Bone marrow (tissue), 2 donors: ENCODE measurements at regions not wholly inside any gene's neighbourhood (a gene's known extent, or its start where the extent isn't known, plus 50 kb on each side); places are given as distances from the start of the nearest gene placed in this dataset.
"Not testable (repeated sequence)": the region's sequence is repeated elsewhere in the genome, so short reads cannot be mapped to it uniquely, and the experiment has no call there.

Source experiments
- DNase-seq, 2 donors: peaks; one replicate each; lab custom pipeline; 2025; lab: John Stamatoyannopoulos, UW

DNA sequence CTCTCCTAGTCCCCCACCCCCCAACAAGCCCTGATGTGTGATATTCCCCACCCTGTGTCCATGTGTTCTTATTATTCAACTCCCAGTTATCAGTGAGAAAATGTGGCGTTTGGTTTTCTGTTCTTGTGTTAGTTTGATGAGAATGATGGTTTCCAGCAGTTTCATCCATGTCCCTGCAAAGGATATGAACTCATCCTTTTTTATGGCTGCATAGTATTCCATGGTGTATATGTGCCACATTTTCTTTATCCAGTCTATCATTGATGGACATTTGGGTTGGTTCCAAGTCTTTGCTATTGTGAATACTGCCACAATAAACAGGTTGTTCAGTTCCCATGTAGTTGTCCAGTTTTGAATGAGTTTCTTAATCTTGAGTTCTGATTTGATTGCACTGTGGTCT, 1006.1 kb upstream of the MIR17HG start:
- DNase-seq, result not testable (repeated sequence)

- DNase-seq, result not testable (repeated sequence)
These were observed 998.9 kb upstream of the MIR17HG start for GRCh38 chr13:90348477-90349136.

DNA sequence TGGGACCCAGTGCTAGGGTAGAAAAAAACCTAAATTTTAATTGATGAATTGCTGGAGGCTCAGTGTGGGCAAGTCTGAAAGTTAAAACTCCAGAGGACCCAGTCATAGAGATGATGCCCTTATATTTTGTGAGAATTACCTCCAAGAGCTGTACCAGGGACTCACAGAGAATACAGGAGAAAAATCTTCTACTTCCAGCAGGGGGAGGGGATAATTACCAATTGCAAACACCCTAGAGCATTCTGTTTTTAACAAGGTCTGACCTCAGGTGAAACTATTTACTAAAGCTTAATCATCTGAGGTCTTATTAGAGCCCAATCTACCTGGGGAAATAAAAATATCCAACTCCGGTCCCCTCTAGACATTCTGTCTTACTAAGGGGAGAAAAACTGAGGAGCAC, 994.7 kb upstream of the MIR17HG start:
- DNase-seq, result no peak

GRCh38 chr13:90355162-90355751, 992.2 kb upstream of the MIR17HG start:
- no peak for DNase-seq

DNA sequence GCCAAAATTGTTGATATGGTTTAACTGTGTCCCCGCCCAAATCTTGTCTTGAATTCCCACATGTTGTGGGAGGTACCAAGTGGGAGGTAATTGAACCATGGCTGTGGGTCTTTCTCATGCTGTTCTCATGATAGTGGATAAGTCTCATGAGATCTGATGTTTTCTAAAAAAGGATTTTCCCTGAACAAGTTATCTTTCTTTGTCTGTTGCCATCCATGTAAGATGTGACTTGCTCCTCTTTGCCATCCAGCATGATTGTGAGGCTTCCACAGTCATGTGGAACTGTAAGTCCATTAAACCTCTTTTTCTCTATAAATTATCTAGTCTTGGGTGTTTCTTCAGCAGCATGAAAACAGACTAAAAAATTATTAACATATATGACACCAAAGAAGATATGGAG, 986.7 kb upstream of the MIR17HG start:
- DNase-seq, result no peak

- DNase-seq, result no peak
These were observed 984.8 kb upstream of the MIR17HG start for GRCh38 chr13:90362707-90363106.

- DNase-seq, result no peak
These were observed 982.4 kb upstream of the MIR17HG start for GRCh38 chr13:90365130-90365529.

DNA sequence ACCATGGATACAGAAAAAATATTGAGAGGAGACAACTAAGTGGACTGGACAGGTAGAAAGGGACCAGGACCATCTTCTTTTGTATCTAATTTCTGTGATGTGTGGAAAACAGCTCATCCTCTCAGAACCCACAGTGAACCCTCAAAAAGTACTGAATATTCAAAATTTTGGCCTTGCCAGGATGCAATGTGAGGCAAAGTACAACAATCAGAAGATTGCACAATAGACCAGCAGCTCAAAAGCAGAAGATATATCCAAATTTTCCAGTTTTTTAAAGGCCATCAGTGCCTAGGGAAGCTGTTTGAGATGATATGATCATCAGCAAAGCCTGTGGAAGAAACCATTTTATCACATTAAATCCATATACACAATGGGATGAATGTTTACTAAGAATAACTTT, 973.3 kb upstream of the MIR17HG start:
- no peak for DNase-seq

DNA sequence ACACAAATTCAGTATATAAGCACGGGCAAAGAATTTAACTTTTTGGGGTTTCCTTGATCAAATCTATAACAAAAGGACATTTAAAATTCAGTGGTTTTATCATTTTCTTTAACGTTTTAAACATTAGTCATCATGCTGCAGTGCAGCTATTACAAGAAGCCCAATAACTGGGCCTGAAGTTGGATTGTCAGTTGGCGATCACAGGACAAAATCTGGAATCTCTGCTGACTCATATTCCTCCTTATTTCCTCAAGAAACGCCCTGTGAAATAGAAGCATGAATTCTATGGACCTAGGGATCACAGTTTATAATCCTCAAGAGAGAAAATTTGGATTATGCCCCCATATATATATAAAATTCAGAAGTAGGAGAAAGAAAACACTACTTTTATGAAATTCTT, 971.6 kb upstream of the MIR17HG start:
- DNase-seq, result no peak

DNA sequence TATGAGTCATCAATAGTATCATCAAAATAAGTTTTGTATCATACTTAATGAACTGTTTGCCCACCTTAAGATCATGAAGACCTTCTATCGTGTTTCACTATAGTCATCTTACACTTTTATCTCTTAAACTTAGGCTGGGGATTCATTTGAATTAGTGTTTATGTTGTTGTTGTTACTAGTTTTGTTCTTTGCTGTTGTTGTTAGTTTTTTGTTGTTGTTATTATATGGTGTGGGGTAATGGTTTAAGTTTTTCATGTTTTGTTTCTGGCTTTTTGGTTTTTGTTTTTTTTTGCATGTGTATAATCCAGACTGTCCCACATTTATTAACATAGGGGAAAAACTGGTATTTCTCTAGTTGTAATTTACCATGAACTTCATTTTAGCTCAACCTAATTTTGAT, 965.1 kb upstream of the MIR17HG start:
- DNase-seq, result no peak

GRCh38 chr13:90385781-90386489, 961.6 kb upstream of the MIR17HG start:
- DNase-seq, result no peak

DNA sequence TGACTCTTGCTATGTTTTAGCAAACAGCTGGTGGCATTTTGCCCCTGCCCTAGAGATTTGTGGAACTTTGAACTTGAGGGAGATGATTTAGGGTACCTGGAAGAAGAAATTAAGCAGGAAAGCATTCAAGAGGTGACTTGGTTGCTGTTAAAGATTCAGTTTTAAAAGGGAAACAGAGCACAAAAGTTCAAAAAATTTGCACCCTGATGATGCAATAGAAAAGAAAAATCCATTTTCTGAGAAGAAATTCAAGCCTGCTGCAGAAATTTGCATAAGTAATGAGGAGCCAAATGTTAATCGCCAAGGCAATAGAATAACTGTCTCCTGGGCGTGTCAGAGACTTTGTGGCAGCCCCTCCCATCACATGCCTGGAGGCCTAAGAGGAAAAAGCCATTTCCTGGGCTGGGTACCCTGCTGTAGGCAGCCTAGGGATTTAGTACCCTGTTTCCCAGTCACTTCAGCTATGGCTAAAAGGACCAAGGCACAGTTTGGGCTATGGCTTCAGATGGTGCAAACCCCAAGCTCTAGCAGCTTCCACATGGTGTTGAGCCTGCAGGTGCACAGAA, 958.5 kb upstream of the MIR17HG start:
- DNase-seq, result no peak

DNA sequence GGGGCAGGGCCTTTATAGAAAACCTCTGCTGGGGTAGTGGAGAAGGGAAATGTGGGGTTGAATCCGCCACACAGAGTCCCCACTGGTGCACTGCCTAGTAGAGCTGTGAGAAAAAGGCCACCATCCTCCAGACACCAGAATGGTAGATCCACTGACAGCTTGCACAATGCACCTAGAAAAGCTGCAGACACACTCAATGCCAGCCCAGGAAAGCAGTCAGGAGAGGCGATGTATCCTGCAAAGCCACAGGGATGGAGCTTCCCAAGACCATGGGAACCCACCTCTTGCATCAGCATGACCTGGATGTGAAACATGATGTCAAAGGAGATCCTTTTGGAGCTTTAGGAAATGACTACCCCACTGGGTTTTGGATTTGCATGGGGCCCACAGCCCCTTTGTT, 958.0 kb upstream of the MIR17HG start:
- no peak for DNase-seq

DNA sequence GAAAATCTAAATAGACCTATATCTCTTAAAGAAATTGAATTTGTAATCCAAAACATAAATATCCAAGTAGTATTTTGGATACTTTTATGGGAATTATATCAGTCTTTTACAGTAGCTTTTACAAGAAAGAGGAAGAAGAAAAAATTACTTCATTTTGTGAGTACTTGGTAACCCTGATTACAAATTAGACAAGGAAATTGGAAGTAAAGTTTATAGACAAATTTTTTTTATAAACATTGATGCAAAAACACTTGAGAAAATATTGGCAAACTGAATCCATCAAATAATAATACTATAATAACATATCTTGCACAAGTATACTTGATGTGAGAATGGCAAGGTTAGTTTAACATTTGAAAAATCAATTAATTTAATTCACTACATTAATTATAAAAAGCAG, 954.1 kb upstream of the MIR17HG start:
- no peak for DNase-seq

GRCh38 chr13:90395348-90395747, 952.1 kb upstream of the MIR17HG start:
- DNase-seq, result no peak

DNA sequence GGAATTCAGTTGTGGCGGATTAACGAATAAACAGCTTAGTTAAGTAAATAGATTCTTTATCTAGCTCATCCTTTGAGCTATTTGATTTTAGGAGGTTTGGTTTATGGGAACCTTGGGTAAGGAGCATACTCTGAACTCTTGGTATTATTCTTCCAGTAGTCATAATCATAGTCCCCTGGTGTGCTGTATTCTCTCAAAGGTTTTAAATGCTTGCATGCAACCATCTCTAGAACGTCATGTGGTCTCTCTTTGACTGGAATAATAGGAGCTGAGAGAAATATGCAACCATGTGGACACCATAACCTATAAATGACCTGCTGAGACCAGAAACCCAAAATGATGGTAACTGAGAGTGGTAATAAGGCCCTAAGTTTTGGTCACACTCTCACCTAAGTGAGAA, 951.6 kb upstream of the MIR17HG start:
- DNase-seq, result no peak

DNA sequence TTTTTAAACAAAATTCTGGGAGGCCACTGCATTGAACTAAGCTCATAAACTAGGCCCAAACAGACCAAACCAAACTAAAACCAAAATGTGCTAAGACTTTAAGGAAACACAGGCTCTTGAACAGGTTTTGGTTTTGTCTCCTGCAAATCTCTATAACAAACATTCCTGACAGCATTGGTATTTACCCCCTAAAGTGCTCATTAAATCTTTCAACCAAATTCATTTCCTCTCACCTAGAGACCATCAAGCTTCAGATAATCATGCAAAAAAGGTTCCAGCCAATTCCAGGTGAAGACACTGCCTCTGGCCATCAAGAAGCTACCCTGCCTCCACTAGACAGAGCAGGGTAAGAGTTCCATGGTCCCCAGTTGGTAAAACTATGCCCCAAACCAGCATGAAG, 951.2 kb upstream of the MIR17HG start:
- DNase-seq, result no peak

DNA sequence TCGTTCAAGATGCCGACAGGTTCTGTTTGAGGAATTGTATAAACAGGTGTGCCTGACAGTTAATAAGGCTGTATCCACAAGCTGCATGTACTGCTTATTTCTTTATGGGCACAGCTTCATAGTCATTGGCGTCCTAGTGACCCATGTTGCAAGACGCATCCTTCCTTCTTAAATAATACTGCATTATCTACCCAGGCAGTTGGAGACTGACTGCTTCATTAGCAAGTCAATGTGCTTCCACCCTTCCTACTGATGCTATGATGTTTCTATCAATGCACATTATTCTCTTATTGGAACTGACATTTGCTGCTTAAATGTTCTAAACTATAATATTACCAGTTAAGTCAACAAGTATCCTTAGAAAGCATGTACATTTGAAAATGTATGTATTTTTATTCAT, 950.0 kb upstream of the MIR17HG start:
- no peak for DNase-seq

- DNase-seq, result no peak
These were observed 947.1 kb upstream of the MIR17HG start for GRCh38 chr13:90400372-90400771.

- no peak for DNase-seq
These were observed 946.3 kb upstream of the MIR17HG start for GRCh38 chr13:90401150-90401549.

DNA sequence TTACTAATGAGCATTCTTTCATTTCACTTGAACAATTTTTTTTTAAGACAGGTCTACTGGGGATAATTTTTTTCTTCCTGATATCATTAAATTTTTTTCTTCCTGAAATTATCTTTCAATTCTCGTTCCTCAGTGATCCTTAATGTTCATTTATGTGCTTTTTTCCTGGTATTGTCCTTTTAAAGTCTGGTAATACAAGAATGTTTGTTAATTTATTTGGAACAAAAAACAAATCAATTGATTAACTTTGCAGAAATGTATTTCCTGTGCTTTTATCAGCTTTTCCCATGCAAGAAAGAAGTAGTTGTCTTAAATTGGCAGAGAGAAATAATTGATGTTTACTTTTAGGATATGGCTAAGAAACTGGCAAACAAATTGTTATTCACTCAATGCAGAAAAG, 945.4 kb upstream of the MIR17HG start:
- no peak for DNase-seq

GRCh38 chr13:90402613-90403012, 944.9 kb upstream of the MIR17HG start:
- DNase-seq, result no peak
